Glutamatergic neuron (in vitro differentiated cells): ENCODE measurements at regions not wholly inside any gene's neighbourhood (a gene's known extent, or its start where the extent isn't known, plus 50 kb on each side); places are given as distances from the start of the nearest gene placed in this dataset.
"Not testable (repeated sequence)": the region's sequence is repeated elsewhere in the genome, so short reads cannot be mapped to it uniquely, and the experiment has no call there.

Source experiments
- DNase-seq: peaks from one replicate; pipeline ENCODE4 v3.0.0; 2022
- H3K27ac Mint-ChIP-seq: one replicate; pipeline ENCODE4 v1.8.0; 2020; ENCODE audit warnings: mild to moderate bottlenecking, mixed read lengths, inconsistent platforms; ENCODE audit not compliant: unreplicated experiment
- H3K27me3 Mint-ChIP-seq: one replicate; pipeline ENCODE4 v1.8.0; 2020; ENCODE audit warnings: mild to moderate bottlenecking, moderate library complexity, mixed read lengths, inconsistent platforms; ENCODE audit not compliant: unreplicated experiment
- H3K36me3 Mint-ChIP-seq: one replicate; pipeline ENCODE4 v1.8.0; 2020; ENCODE audit warnings: mild to moderate bottlenecking, mixed read lengths, inconsistent platforms; ENCODE audit not compliant: unreplicated experiment
- H3K4me1 Mint-ChIP-seq: one replicate; pipeline ENCODE4 v1.8.0; 2020; ENCODE audit warnings: mild to moderate bottlenecking, low read depth, mixed read lengths, inconsistent platforms; ENCODE audit not compliant: unreplicated experiment
- H3K4me3 Mint-ChIP-seq: one replicate; pipeline ENCODE4 v1.8.0; 2020; ENCODE audit warnings: mild to moderate bottlenecking, mixed read lengths, inconsistent platforms; ENCODE audit not compliant: unreplicated experiment
- H3K9me3 Mint-ChIP-seq: one replicate; pipeline ENCODE4 v1.8.0; 2020; ENCODE audit warnings: mild to moderate bottlenecking, moderate library complexity, mixed read lengths, inconsistent platforms; ENCODE audit not compliant: unreplicated experiment
- TF ChIP-seq, protein P1 (sequence below): fragments of 200-600 bp; sonication (generic); IDR thresholded peaks from one replicate; pipeline ENCODE4 v1.5.0; 2021; ENCODE audit not compliant: partially characterized antibody, unreplicated experiment

DNA sequence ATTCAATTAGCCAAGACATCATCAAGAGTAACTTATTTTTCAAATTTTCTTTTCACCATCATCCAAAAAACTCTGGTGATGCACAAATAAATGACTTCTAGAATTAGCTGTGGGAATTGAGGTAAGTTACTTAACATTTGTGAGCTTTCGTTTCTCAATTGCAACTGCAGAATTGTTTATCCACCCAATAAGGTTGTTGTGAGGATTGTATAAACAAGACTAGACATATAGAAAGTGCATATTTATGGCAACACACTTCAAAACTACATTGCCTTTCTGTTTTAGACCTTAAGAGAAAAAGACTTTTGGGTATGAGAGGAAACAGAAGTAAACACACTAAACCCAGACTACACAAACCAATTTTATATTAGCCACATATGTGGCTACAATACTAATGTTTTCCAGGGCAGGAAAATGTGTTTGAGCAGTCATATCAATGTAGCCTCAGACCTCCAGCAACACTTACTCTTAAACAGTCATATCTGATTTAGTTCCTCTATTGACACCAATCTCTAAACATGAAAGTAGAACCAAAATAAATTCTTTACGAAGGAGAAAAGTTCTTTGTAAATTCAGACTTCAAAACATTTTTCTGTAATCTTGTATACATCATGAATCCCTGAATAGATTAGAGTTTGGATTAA is 488.0 kb upstream of the CYLC2 start:
- H3K27ac Mint-ChIP-seq, result no peak overlapping the region

DNA sequence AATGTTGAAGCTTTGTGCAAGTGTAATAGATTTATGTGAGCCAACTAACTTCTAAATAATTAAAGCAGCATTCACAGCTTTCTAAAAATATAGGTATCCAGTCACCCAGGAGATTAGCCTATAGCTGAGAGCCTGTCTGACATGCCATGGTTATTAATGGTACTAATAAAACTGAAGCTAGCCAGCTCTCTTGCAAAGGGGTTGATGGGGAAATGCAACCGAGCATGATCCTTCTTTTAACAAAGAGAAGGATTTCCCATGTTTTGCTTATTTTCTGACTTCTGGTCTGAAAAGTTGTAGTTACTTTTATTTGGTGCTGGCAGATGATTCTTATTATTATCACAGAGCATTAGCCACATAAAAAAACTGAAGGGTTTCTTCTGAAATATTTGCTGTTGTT is 488.7 kb upstream of the CYLC2 start:
- TF ChIP-seq, protein P1, sequence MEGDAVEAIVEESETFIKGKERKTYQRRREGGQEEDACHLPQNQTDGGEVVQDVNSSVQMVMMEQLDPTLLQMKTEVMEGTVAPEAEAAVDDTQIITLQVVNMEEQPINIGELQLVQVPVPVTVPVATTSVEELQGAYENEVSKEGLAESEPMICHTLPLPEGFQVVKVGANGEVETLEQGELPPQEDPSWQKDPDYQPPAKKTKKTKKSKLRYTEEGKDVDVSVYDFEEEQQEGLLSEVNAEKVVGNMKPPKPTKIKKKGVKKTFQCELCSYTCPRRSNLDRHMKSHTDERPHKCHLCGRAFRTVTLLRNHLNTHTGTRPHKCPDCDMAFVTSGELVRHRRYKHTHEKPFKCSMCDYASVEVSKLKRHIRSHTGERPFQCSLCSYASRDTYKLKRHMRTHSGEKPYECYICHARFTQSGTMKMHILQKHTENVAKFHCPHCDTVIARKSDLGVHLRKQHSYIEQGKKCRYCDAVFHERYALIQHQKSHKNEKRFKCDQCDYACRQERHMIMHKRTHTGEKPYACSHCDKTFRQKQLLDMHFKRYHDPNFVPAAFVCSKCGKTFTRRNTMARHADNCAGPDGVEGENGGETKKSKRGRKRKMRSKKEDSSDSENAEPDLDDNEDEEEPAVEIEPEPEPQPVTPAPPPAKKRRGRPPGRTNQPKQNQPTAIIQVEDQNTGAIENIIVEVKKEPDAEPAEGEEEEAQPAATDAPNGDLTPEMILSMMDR, result no peak
- peaks cover 2% of the 10 kb centered on the region for H3K9me3 Mint-ChIP-seq
- DNase-seq, result no peak
- no peak overlapping the region for H3K4me3 Mint-ChIP-seq
- H3K27ac Mint-ChIP-seq, result no peak overlapping the region
- no peaks in the 10 kb centered on the region for H3K36me3 Mint-ChIP-seq
- H3K4me1 Mint-ChIP-seq, result no peaks in the 10 kb centered on the region
- H3K27me3 Mint-ChIP-seq, result no peaks in the 10 kb centered on the region

More for the DNA sequence above, 488.0 kb upstream of the CYLC2 start:
- TF ChIP-seq, protein P1, result no peak
- no peaks in the 10 kb centered on the region for H3K27me3 Mint-ChIP-seq
- no peak for DNase-seq
- no peak overlapping the region for H3K4me3 Mint-ChIP-seq
- H3K36me3 Mint-ChIP-seq, result no peaks in the 10 kb centered on the region
- no peaks in the 10 kb centered on the region for H3K4me1 Mint-ChIP-seq
- peaks cover 2% of the 10 kb centered on the region for H3K9me3 Mint-ChIP-seq

DNA sequence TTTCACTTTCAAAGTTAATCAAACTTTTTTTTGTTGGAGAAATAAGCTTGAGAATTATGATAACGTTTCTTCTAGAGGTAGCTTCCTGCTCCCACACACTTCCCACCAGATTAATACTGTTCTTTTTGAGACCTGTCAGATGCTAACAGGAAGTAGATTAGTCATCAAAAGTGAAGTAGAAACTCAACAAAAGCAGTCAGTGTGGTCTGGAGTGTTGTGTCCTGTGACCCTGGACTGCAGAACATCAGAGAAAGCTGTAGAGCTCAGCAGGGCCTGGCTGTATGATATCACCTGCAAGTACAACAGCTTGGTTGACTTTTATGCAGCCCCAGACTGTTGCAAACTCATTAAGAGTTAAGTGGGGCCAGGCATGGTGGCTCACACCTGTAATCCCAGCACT is 495.7 kb upstream of the CYLC2 start:
- TF ChIP-seq, protein P1, result no peak
- Mint-ChIP-seq H3K36me3 (no peaks in the 10 kb centered on the region), H3K9me3 (no peaks in the 10 kb centered on the region), H3K27ac (no peak overlapping the region), H3K4me3 (no peak overlapping the region), H3K4me1 (peaks cover 5% of the 10 kb centered on the region), H3K27me3 (no peaks in the 10 kb centered on the region)
- no peak for DNase-seq

DNA sequence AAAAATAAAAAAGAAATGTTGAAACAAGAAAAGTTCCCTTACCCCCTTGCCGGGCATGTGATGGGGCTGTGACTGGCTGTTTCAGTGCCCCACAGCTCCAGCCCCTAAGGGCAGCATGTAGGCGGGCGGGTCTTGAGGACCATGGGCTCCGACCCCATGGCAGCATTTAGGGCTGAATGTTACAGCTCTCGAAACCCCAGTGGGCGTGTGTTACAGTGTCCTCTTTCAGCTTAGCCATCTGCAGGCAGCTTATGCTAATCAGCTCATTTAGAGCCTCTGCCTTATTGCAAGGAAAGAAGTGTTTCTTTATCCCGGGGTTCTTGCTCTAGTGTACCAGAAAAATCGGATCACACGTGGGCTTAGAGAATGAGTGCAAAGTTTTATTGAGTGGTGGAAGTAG is 497.4 kb upstream of the CYLC2 start:
- H3K9me3 Mint-ChIP-seq, result no peaks in the 10 kb centered on the region
- H3K4me1 Mint-ChIP-seq, result peaks cover 5% of the 10 kb centered on the region
- no peak overlapping the region for H3K4me3 Mint-ChIP-seq
- TF ChIP-seq, protein P1, result no peak
- no peaks in the 10 kb centered on the region for H3K27me3 Mint-ChIP-seq
- H3K36me3 Mint-ChIP-seq, result no peaks in the 10 kb centered on the region
- H3K27ac Mint-ChIP-seq, result no peak overlapping the region
- no peak for DNase-seq

DNA sequence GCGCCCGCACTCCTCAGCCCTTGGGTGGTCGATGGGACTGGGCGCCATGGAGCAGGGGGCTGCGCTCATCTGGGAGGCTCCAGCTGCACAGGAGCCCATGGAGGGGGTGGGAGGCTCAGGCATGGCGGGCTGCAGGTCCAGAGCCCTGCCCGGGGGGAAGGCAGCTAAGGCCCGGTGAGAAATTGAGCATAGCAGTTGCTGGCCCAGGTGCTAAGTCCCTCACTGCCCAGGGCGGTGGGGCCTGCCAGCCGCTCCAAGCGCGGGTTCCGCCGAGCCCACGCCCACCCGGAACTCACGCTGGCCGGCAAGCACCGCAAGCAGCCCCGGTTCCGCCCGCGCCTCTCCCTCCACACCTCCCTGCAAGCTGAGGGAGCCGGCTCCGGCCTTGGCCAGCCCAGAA is 508.2 kb upstream of the CYLC2 start:
- H3K27ac Mint-ChIP-seq, H3K4me3 Mint-ChIP-seq, H3K27me3 Mint-ChIP-seq, H3K9me3 Mint-ChIP-seq, H3K36me3 Mint-ChIP-seq, DNase-seq, H3K4me1 Mint-ChIP-seq: not testable (repeated sequence)
